HG03432 (cell line): ENCODE measurements at regions not wholly inside any gene's neighbourhood (a gene's known extent, or its start where the extent isn't known, plus 50 kb on each side); places are given as distances from the start of the nearest gene placed in this dataset.
"Not testable (repeated sequence)": the region's sequence is repeated elsewhere in the genome, so short reads cannot be mapped to it uniquely, and the experiment has no call there.

Experiments used
- ATAC-seq: cut with Tn5 transposase; IDR thresholded peaks from one replicate; pipeline ENCODE4 v1.9.1; 2021; ENCODE audit warnings: mild to moderate bottlenecking, moderate library complexity; ENCODE audit not compliant: unreplicated experiment

- no peak for ATAC-seq
Observed at GRCh38 chr1:177891809-177892208, 78.0 kb downstream of the SEC16B start.

- ATAC-seq: no peak
Observed at GRCh38 chr1:177890479-177890878, 79.4 kb downstream of the SEC16B start.

GRCh38 chr1:177884479-177885021 lies 85.3 kb downstream of the SEC16B start:
- ATAC-seq: no peak

- no peak for ATAC-seq
Observed at GRCh38 chr1:177883581-177883980, 86.3 kb downstream of the SEC16B start.

- no peak for ATAC-seq
Observed at GRCh38 chr1:177880339-177880891, 89.4 kb downstream of the SEC16B start.

GRCh38 chr1:177877086-177877485 lies 92.8 kb downstream of the SEC16B start:
- no peak for ATAC-seq

GRCh38 chr1:177873238-177873637 lies 96.6 kb downstream of the SEC16B start:
- ATAC-seq: no peak

- no peak for ATAC-seq
Observed at GRCh38 chr1:177872308-177872900, 97.5 kb downstream of the SEC16B start.

GRCh38 chr1:177871613-177872307 lies 98.1 kb downstream of the SEC16B start:
- ATAC-seq: no peak

GRCh38 chr1:177869586-177869985 lies 100.3 kb downstream of the SEC16B start:
- no peak for ATAC-seq

GRCh38 chr1:177869011-177869410 lies 100.8 kb downstream of the SEC16B start:
- not testable (repeated sequence) for ATAC-seq

- no peak for ATAC-seq
Observed at GRCh38 chr1:177865807-177866206, 104.1 kb downstream of the SEC16B start.

GRCh38 chr1:177864538-177865305 lies 105.1 kb downstream of the SEC16B start:
- ATAC-seq: no peak

- no peak for ATAC-seq
Observed at GRCh38 chr1:177863796-177864195, 106.1 kb downstream of the SEC16B start.

- ATAC-seq: no peak
Observed at GRCh38 chr1:177862916-177863315, 106.9 kb downstream of the SEC16B start.

- no peak for ATAC-seq
Observed at GRCh38 chr1:177859572-177859971, 110.3 kb downstream of the SEC16B start.

- no peak for ATAC-seq
Observed at GRCh38 chr1:177858332-177858821, 111.5 kb downstream of the SEC16B start.

GRCh38 chr1:177857285-177857684 lies 112.6 kb downstream of the SEC16B start:
- ATAC-seq: no peak

GRCh38 chr1:177854951-177855350 lies 114.9 kb downstream of the SEC16B start:
- ATAC-seq: no peak

- ATAC-seq: no peak
Observed at GRCh38 chr1:177849579-177850290, 120.1 kb downstream of the SEC16B start.

GRCh38 chr1:177849130-177849529 lies 120.7 kb downstream of the SEC16B start:
- no peak for ATAC-seq
